B cell (primary cell): ENCODE measurements at regions not wholly inside any gene's neighbourhood (a gene's known extent, or its start where the extent isn't known, plus 50 kb on each side); places are given as distances from the start of the nearest gene placed in this dataset.

ENCODE experiments used
- ATAC-seq: fragments of 200-7000 bp; cut with Tn5 transposase; one replicate; pipeline ENCODE4 v1.10.0; 2021; ENCODE audit warnings: low read depth, mild to moderate bottlenecking, moderate number of reproducible peaks, moderate library complexity
- CTCF ChIA-PET: fragments of 350-600 bp; sonication (Branson Sonifier 250); formaldehyde crosslinking; loops from one replicate; lab custom pipeline; 2021; ENCODE audit warnings: antibody characterized with exemption, inconsistent platforms; lab: Charles Lee
- POLR2A ChIA-PET: fragments of 350-600 bp; sonication (Branson Sonifier 250); formaldehyde crosslinking; loops from one replicate; lab custom pipeline; 2021; ENCODE audit warnings: antibody characterized with exemption; lab: Charles Lee
- DNase-seq: peaks from one replicate; pipeline ENCODE4 v3.0.0; 2013
- H2AFZ ChIP-seq: 2 replicates; pipeline ENCODE4 v1.6.1; 2012; ENCODE audit warnings: mild to moderate bottlenecking, low read depth, low read length; ENCODE audit not compliant: insufficient read depth, poor library complexity, severe bottlenecking
- H3K27ac ChIP-seq, 2 donors: 1 replicate in 1 of 2; 2 replicates in 1 of 2; pipeline ENCODE4 v1.5.1; 2012 to 2013; ENCODE audit warnings: low read length in 2 of 2, mild to moderate bottlenecking in 2 of 2, moderate library complexity in 1 of 2
- H3K27me3 ChIP-seq, 4 experiments: fragments of 200-600 bp in 1 of 4; sonication (generic) in 1 of 4; replicated peaks in 1 of 4; 1 replicate in 2 of 4; 2 replicates in 2 of 4; pipeline versions ENCODE4 v1.6.1 to v1.7.0; 2013 to 2016; ENCODE audit warnings: low read length in 3 of 4, mild to moderate bottlenecking in 2 of 4, mixed read lengths in 1 of 4, moderate library complexity in 1 of 4; ENCODE audit not compliant: insufficient read depth in 4 of 4, control insufficient read depth in 3 of 4; ENCODE audit errors: control extremely low read depth in 1 of 4
- H3K36me3 ChIP-seq, 2 experiments: replicated peaks in 1 of 2; 1 replicate in 1 of 2; 2 replicates in 1 of 2; pipeline versions ENCODE4 v1.6.1 to v1.7.1; 2013; ENCODE audit warnings: low read length in 1 of 2; ENCODE audit not compliant: insufficient read depth in 2 of 2, control insufficient read depth in 1 of 2; ENCODE audit errors: control extremely low read depth in 1 of 2, extremely low read depth in 1 of 2
- H3K4me1 ChIP-seq, 2 donors: fragments of 200-600 bp in 1 of 2; sonication (generic) in 1 of 2; 1 replicate in 1 of 2; 2 replicates in 1 of 2; pipeline versions ENCODE4 v1.5.1 to v1.6.1; 2013 to 2017; ENCODE audit warnings: low read length in 2 of 2; ENCODE audit not compliant: control insufficient read depth in 2 of 2, insufficient read depth in 2 of 2
- H3K4me2 ChIP-seq: replicated peaks from 2 replicates; pipeline ENCODE3; 2012; ENCODE audit warnings: mild to moderate bottlenecking, low read depth, low read length; ENCODE audit not compliant: poor library complexity, severe bottlenecking
- H3K4me3 ChIP-seq, 5 experiments: fragments of 200-600 bp in 1 of 5; sonication (generic) in 1 of 5; 1 replicate in 3 of 5; 2 replicates in 2 of 5; pipeline versions ENCODE4 v1.5.1 to v1.7.0; 2011 to 2016; ENCODE audit warnings: low read length in 4 of 5, mild to moderate bottlenecking in 4 of 5, low read depth in 2 of 5, control low read depth in 1 of 5, moderate library complexity in 1 of 5; ENCODE audit not compliant: insufficient read depth in 1 of 5; ENCODE audit errors: control extremely low read depth in 1 of 5, extremely low read depth in 1 of 5
- H3K79me2 ChIP-seq: fragments of 200-600 bp; sonication (generic); one replicate; pipeline ENCODE4 v1.6.0; 2016; ENCODE audit warnings: low read length; ENCODE audit not compliant: control insufficient read depth, insufficient read depth
- H3K9ac ChIP-seq: fragments of 200-600 bp; sonication (generic); 2 replicates; pipeline ENCODE4 v1.6.1; 2017; ENCODE audit warnings: mild to moderate bottlenecking, low read length, moderate library complexity
- H3K9me3 ChIP-seq, 3 donors: one replicate each; pipeline versions ENCODE4 v1.6.1 to v1.7.1; 2013; ENCODE audit warnings: low read length in 2 of 3; ENCODE audit not compliant: control insufficient read depth in 2 of 3, insufficient read depth in 1 of 3; ENCODE audit errors: control extremely low read depth in 1 of 3
- H4K20me1 ChIP-seq: 2 replicates; pipeline ENCODE4 v1.6.0; 2012; ENCODE audit warnings: mild to moderate bottlenecking, low read length; ENCODE audit not compliant: insufficient read depth, control insufficient read depth, poor library complexity, severe bottlenecking
- H3K27ac Mint-ChIP-seq: one replicate; pipeline ENCODE4 v1.8.0; 2021; ENCODE audit warnings: mixed read lengths
- H3K27me3 Mint-ChIP-seq: one replicate; pipeline ENCODE4 v1.8.0; 2021; ENCODE audit warnings: mixed read lengths
- H3K4me1 Mint-ChIP-seq: one replicate; pipeline ENCODE4 v1.8.0; 2021; ENCODE audit warnings: mixed read lengths
- H3K4me3 Mint-ChIP-seq: one replicate; pipeline ENCODE4 v1.8.0; 2021; ENCODE audit warnings: mixed read lengths
- H3K9me3 Mint-ChIP-seq: one replicate; pipeline ENCODE4 v1.8.0; 2022; ENCODE audit warnings: mixed read lengths; ENCODE audit not compliant: insufficient read depth
- CTCF ChIP-seq: fragments of 200-600 bp; IDR thresholded peaks from one replicate; pipeline ENCODE4 v1.8.0; 2022; ENCODE audit warnings: antibody characterized with exemption, mild to moderate bottlenecking
- EZH2 ChIP-seq: IDR thresholded peaks from 2 replicates; pipeline ENCODE4 v1.6.1; 2012; ENCODE audit warnings: borderline replicate concordance, low read depth, mild to moderate bottlenecking, moderate library complexity, low read length; ENCODE audit not compliant: insufficient read depth, poor library complexity, severe bottlenecking
- WGBS: methylation state at CpG from one replicate; pipeline ENCODE4 v1.1.5; 2013; ENCODE audit warnings: missing lambda C conversion rate; ENCODE audit not compliant: insufficient coverage; 5-methylcytosine and 5-hydroxymethylcytosine counted together
- intact Hi-C: fragments of 100-400 bp; cut with micrococcal nuclease; formaldehyde crosslinking; loops from one replicate; pipeline ENCODE4 v1.10.0; 2022

- DNase-seq = no peak
- no peaks in the 10 kb centered on the region for H3K4me1 ChIP-seq
- no peaks in the 10 kb centered on the region for H4K20me1 ChIP-seq
- H3K79me2 ChIP-seq = no peaks in the 10 kb centered on the region
- no peak overlapping the region for H2AFZ ChIP-seq
- WGBS = no CpG with 5 or more reads among the region's 1 CpG
- no peak for TF ChIP-seq EZH2
- no peak for TF ChIP-seq CTCF
- H3K4me2 ChIP-seq = no peak overlapping the region
- no peaks in the 10 kb centered on the region for H3K27me3 ChIP-seq
- POLR2A ChIA-PET = no interaction called here
- H3K9me3 Mint-ChIP-seq = no peaks in the 10 kb centered on the region
- ATAC-seq = no peak
- no peaks in the 10 kb centered on the region for H3K27me3 Mint-ChIP-seq
- H3K4me3 Mint-ChIP-seq = no peak overlapping the region
- no peak overlapping the region for H3K27ac ChIP-seq
- H3K27ac Mint-ChIP-seq = no peak overlapping the region
- H3K4me1 Mint-ChIP-seq = no peaks in the 10 kb centered on the region
- CTCF ChIA-PET = no interaction called here
- no peak overlapping the region for H3K4me3 ChIP-seq
- H3K9me3 ChIP-seq = no peaks in the 10 kb centered on the region
- H3K36me3 ChIP-seq = no peaks in the 10 kb centered on the region
- no peak overlapping the region for H3K9ac ChIP-seq
- intact Hi-C loops = no loop called here
Observed at GRCh38 chr4:84171871-84172270, 327.2 kb downstream of the NKX6-1 start.

- no peaks in the 10 kb centered on the region for H3K4me1 ChIP-seq
- no peak for DNase-seq
Observed at GRCh38 chr4:84167564-84167963, 331.5 kb downstream of the NKX6-1 start.

More at GRCh38 chr4:84167564-84167963, 331.5 kb downstream of the NKX6-1 start:
- Histone ChIP-seq H3K27ac (no peak overlapping the region), H3K4me3 (no peak overlapping the region), H3K79me2 (no peaks in the 10 kb centered on the region), H3K9ac (no peak overlapping the region), H3K4me2 (no peak overlapping the region), H3K9me3 (no peaks in the 10 kb centered on the region), H2AFZ (no peak overlapping the region), H4K20me1 (no peaks in the 10 kb centered on the region), H3K36me3 (no peaks in the 10 kb centered on the region), H3K27me3 (no peaks in the 10 kb centered on the region)
- ATAC-seq = no peak
- Mint-ChIP-seq H3K4me1 (no peaks in the 10 kb centered on the region), H3K27ac (no peak overlapping the region), H3K9me3 (no peaks in the 10 kb centered on the region), H3K4me3 (no peak overlapping the region), H3K27me3 (no peaks in the 10 kb centered on the region)
- no peak for TF ChIP-seq EZH2
- no peak for TF ChIP-seq CTCF
- CTCF ChIA-PET = no interaction called here
- intact Hi-C loops = no loop called here
- WGBS = 60% methylated on average over 3 of the region's 4 CpGs
- POLR2A ChIA-PET = no interaction called here
